PC-9 (cell line): ENCODE measurements at regions not wholly inside any gene's neighbourhood (a gene's known extent, or its start where the extent isn't known, plus 50 kb on each side); places are given as distances from the start of the nearest gene placed in this dataset.

Experiments
- BruUV-seq: library from RNA; stranded (reverse); fragments of 400-500 nt; replicated peaks from 2 replicates; lab custom pipeline; 2021; lab: Mats Ljungman, UMichigan
- CTCF ChIA-PET: fragments of 300-600 bp; sonication (Branson Sonifier 250); formaldehyde crosslinking; loops from one replicate; lab custom pipeline; 2022; ENCODE audit warnings: antibody characterized with exemption; lab: Charles Lee
- POLR2A ChIA-PET: fragments of 300-600 bp; sonication (Branson Sonifier 250); formaldehyde crosslinking; loops from one replicate; lab custom pipeline; 2022; ENCODE audit warnings: antibody characterized with exemption; ENCODE audit not compliant: unreplicated experiment; lab: Charles Lee
- DNase-seq, 2 experiments: peaks; one replicate each; pipeline versions ENCODE4 v3.0.0 to v3.0.0-alpha.2; 2015 to 2022; ENCODE audit warnings: mixed read lengths in 1 of 2
- H2AFZ ChIP-seq: fragments of 200-600 bp; sonication (generic); 2 replicates; pipeline ENCODE4 v1.8.1; 2017; ENCODE audit warnings: antibody characterized with exemption
- H3F3A ChIP-seq: fragments of 200-600 bp; sonication (generic); 2 replicates; pipeline ENCODE4 v1.8.1; 2017; ENCODE audit warnings: antibody characterized with exemption, mild to moderate bottlenecking, low read depth; ENCODE audit not compliant: insufficient read depth
- H3K27ac ChIP-seq: fragments of 200-600 bp; sonication (generic); 2 replicates; pipeline ENCODE4 v1.6.1; 2016; ENCODE audit warnings: mixed run types
- H3K27me3 ChIP-seq: fragments of 200-600 bp; sonication (generic); 2 replicates; pipeline ENCODE4 v1.6.1; 2016; ENCODE audit warnings: low read depth, mixed run types; ENCODE audit not compliant: insufficient read depth
- H3K36me3 ChIP-seq: fragments of 200-600 bp; sonication (generic); 2 replicates; pipeline ENCODE4 v1.6.1; 2016; ENCODE audit warnings: low read depth, mixed run types
- H3K4me1 ChIP-seq: fragments of 200-600 bp; sonication (generic); replicated peaks from 2 replicates; pipeline ENCODE4 v1.6.1; 2016; ENCODE audit warnings: mixed run types; ENCODE audit not compliant: insufficient read depth
- H3K4me2 ChIP-seq: fragments of 200-600 bp; sonication (generic); 2 replicates; pipeline ENCODE4 v1.6.1; 2017; ENCODE audit warnings: mixed run types
- H3K4me3 ChIP-seq: fragments of 200-600 bp; sonication (generic); 2 replicates; pipeline ENCODE4 v1.6.1; 2016; ENCODE audit warnings: mixed run types
- H3K79me2 ChIP-seq: fragments of 200-600 bp; sonication (generic); 2 replicates; pipeline ENCODE4 v1.6.1; 2017; ENCODE audit warnings: low read depth, mixed run types
- H3K9me2 ChIP-seq: fragments of 200-600 bp; sonication (generic); 2 replicates; pipeline ENCODE4 v1.8.1; 2017; ENCODE audit warnings: mild to moderate bottlenecking; ENCODE audit not compliant: insufficient read depth
- H3K9me3 ChIP-seq: fragments of 200-600 bp; sonication (generic); 2 replicates; pipeline ENCODE4 v1.8.1; 2016; ENCODE audit warnings: low read depth; ENCODE audit not compliant: insufficient read depth
- H4K20me1 ChIP-seq: fragments of 200-600 bp; sonication (generic); 2 replicates; pipeline ENCODE4 v1.8.1; 2017; ENCODE audit not compliant: insufficient read depth
- EZH2 ChIP-seq: fragments of 200-600 bp; sonication (generic); IDR thresholded peaks from 2 replicates; pipeline ENCODE4 v1.8.0; 2017; ENCODE audit warnings: antibody characterized with exemption, low read depth
- intact Hi-C: fragments of 100-400 bp; cut with micrococcal nuclease; formaldehyde crosslinking; loops from one replicate; pipeline ENCODE4 v1.10.0; 2022; ENCODE audit not compliant: unreplicated experiment
- TF ChIP-seq, protein P1 (sequence below): fragments of 200-600 bp; sonication (generic); conservative IDR thresholded peaks from 2 replicates; pipeline ENCODE4 v1.6.1; 2017; ENCODE audit warnings: mixed run types, antibody characterized with exemption, mild to moderate bottlenecking, moderate library complexity

DNA sequence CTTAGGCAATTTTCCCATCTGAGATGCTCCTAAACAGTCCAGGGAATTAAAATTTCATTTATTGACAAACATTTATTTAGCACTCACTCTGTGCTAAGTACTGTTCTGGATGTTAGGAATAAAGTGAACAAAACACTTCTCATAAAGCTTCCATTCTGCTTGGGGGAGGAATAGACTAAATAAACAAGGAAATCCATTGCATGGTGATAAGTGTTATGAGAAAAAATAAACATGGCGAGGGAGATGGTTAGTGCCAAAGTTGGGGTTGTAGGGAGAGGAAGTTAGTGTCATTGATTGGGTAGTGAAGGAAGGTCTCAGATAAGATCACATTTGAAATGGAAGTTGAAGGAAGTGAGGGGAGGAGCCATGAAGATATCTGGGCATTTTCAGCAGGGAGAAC is 72.2 kb upstream of the CES5A start:
- Histone ChIP-seq H3K36me3 (no peaks in the 10 kb centered on the region), H3K9me2 (no peaks in the 10 kb centered on the region), H4K20me1 (no peaks in the 10 kb centered on the region), H3K79me2 (no peaks in the 10 kb centered on the region), H3K4me2 (no peak overlapping the region), H3F3A (no peaks in the 10 kb centered on the region), H3K4me1 (no peaks in the 10 kb centered on the region), H2AFZ (no peak overlapping the region), H3K4me3 (no peak overlapping the region), H3K27ac (no peak overlapping the region), H3K27me3 (no peaks in the 10 kb centered on the region; the same call in 1 of the 2 replicates), H3K9me3 (no peaks in the 10 kb centered on the region)
- DNase-seq = no peak
- BruUV-seq = no TSS peak
- POLR2A ChIA-PET = no interaction called here
- CTCF ChIA-PET = interaction anchor here (0.5 kb wide), 1 partner anchor 242 kb away, joined by 3 read pairs; no protein-coding TSS in a partner anchor
- intact Hi-C loops = no loop called here
- no peak for TF ChIP-seq EZH2
- TF ChIP-seq, protein P1, sequence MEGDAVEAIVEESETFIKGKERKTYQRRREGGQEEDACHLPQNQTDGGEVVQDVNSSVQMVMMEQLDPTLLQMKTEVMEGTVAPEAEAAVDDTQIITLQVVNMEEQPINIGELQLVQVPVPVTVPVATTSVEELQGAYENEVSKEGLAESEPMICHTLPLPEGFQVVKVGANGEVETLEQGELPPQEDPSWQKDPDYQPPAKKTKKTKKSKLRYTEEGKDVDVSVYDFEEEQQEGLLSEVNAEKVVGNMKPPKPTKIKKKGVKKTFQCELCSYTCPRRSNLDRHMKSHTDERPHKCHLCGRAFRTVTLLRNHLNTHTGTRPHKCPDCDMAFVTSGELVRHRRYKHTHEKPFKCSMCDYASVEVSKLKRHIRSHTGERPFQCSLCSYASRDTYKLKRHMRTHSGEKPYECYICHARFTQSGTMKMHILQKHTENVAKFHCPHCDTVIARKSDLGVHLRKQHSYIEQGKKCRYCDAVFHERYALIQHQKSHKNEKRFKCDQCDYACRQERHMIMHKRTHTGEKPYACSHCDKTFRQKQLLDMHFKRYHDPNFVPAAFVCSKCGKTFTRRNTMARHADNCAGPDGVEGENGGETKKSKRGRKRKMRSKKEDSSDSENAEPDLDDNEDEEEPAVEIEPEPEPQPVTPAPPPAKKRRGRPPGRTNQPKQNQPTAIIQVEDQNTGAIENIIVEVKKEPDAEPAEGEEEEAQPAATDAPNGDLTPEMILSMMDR = no peak

DNA sequence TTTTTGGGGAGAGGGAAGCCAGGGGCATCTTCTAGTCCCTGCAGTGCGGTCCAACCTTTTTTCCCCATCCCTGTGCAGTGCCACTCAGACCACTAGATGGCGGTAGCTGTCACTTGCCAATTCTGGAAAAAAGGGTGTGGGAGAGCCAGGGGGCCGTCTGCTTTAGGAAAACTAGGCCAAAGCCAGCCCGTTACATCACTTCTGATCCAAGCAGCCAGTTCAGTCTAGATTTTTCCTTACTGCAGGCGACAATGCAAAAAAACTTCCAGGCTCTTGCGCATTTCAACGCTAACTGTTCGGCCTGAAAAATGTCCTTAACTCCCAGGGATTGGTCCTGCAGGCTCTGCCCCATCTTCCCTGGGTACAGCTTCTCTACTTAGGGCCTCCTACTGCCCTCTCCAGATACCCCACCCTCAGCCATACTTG is 69.2 kb upstream of the CES5A start:
- DNase-seq = peak in 1 of 2 experiments; percentile 49
- POLR2A ChIA-PET = no interaction called here
- Histone ChIP-seq H3K9me3 (no peaks in the 10 kb centered on the region), H3K4me3 (no peak overlapping the region), H4K20me1 (no peaks in the 10 kb centered on the region), H3K27ac (no peak overlapping the region), H2AFZ (no peak overlapping the region), H3F3A (no peaks in the 10 kb centered on the region), H3K4me1 (no peaks in the 10 kb centered on the region), H3K36me3 (no peaks in the 10 kb centered on the region), H3K27me3 (no peaks in the 10 kb centered on the region; the same call in 1 of the 2 replicates), H3K79me2 (no peaks in the 10 kb centered on the region), H3K9me2 (no peaks in the 10 kb centered on the region), H3K4me2 (no peak overlapping the region)
- BruUV-seq = no TSS peak
- no peak for TF ChIP-seq EZH2
- TF ChIP-seq, protein P1 = peak; percentile 95
- CTCF ChIA-PET = interaction anchor here (1.4 kb wide), 1 partner anchor 375 kb away, joined by 3 read pairs; no protein-coding TSS in a partner anchor
- intact Hi-C loops = loop anchor here (1.0 to 5.0 kb wide), 2 partner anchors 98 to 374 kb away; no protein-coding TSS in a partner anchor

DNA sequence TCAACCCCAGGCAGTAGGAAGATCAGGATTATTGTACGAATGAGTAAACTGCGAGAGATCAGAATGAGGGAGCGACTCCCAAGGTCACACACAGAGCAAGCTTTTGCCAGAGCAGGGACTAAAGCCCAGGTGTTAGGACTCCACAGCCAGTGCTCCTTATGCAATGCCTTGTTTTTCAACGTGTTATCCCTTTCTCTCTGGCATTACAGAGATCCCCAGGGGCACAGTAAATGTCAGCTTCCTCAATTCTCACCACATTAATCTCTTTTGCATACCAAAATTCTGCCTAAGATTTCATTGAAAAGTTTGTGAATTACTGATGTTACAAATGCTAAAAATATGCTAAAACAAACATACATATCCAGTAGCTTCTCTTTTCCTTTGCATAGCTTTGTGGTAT is 68.1 kb upstream of the CES5A start:
- intact Hi-C loops = loop anchor here (5.0 kb wide), 1 partner anchor 99 kb away; no protein-coding TSS in a partner anchor
- no peaks in the 10 kb centered on the region for H3K9me3 ChIP-seq
- BruUV-seq = no TSS peak
- H3K27me3 ChIP-seq = no peaks in the 10 kb centered on the region; the same call in 1 of the 2 replicates
- TF ChIP-seq EZH2 = no peak
- TF ChIP-seq, protein P1 = no peak
- no peak overlapping the region for H3K4me3 ChIP-seq
- H3K36me3 ChIP-seq = no peaks in the 10 kb centered on the region
- H2AFZ ChIP-seq = no peak overlapping the region
- DNase-seq = no peak
- no peak overlapping the region for H3K4me2 ChIP-seq
- H3K27ac ChIP-seq = no peak overlapping the region
- H4K20me1 ChIP-seq = no peaks in the 10 kb centered on the region
- no peaks in the 10 kb centered on the region for H3F3A ChIP-seq
- no peaks in the 10 kb centered on the region for H3K79me2 ChIP-seq
- ChIA-PET CTCF (interaction anchor here (1.4 kb wide), 1 partner anchor 376 kb away, joined by 3 read pairs; no protein-coding TSS in a partner anchor), POLR2A (interaction anchor here (0.7 kb wide), 2 partner anchors 243 to 402 kb away, joined by 6 to 9 read pairs; no protein-coding TSS in a partner anchor)
- H3K9me2 ChIP-seq = no peaks in the 10 kb centered on the region
- no peaks in the 10 kb centered on the region for H3K4me1 ChIP-seq
